DMS53 treated with DMSO at 0.1 percent for 48 hours (cell line): ENCODE measurements at regions not wholly inside any gene's neighbourhood (a gene's known extent, or its start where the extent isn't known, plus 50 kb on each side); places are given as distances from the start of the nearest gene placed in this dataset.

Experiments
- DNase-seq: peaks from one replicate; lab custom pipeline; 2025; ENCODE audit not compliant: unreplicated experiment; lab: John Stamatoyannopoulos, UW

DNA sequence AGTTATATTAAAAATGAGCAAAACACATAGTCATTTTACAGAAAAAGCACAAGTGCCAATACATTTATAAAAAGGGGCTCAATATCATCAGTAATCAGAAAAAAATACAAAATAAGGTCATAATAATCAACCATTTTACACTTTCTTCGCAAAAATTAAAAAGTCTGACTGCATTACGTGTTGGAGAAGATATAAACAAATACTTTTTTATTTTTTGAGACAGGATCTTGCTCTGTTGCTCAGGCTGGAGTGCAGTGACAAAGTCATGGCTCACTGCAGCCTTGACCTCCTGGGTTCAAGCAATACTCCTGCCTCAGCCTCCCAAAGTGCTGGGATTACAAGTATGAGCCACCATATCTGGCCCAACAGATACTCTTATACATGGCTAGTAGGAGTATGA is 181.5 kb upstream of the DIO3 start:
- no peak for DNase-seq

DNA sequence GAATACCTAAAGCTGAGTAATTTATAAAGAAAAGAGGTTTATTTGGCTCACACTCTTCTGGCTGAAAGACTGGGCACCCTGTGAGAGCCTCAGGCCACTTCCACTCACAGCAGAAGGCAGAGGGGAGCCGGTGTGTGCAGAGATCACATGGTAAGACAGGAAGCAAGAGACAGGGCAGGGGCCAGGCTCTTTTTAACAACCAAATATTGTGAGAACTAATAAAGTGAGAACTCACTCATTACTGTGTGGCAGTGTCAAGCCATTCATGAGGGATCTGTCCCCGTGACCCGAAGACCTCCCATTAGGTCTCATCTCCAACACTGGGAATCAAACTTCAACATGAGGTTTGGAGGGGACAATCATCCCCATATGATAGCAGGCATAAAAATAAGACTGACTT is 180.8 kb upstream of the DIO3 start:
- no peak for DNase-seq

DNA sequence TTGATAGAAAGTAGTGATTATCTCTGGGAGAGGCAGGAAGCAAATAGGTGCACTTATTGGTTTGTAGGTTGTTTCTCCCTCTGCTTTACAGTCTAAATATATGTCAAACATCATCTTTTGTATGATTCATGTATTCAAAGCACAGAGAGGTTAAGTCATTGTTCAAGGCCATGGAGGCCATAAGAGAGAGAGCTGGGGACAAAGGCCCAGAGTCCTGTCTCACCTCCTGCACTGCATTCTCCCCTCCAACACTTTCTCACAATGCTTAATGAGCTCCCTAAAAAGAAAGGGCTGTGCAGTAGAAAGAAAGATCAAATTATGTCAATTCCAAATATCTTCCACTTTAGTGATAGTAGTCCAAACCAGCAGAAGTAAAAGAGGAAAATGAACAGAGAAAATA is 180.4 kb upstream of the DIO3 start:
- DNase-seq = no peak

DNA sequence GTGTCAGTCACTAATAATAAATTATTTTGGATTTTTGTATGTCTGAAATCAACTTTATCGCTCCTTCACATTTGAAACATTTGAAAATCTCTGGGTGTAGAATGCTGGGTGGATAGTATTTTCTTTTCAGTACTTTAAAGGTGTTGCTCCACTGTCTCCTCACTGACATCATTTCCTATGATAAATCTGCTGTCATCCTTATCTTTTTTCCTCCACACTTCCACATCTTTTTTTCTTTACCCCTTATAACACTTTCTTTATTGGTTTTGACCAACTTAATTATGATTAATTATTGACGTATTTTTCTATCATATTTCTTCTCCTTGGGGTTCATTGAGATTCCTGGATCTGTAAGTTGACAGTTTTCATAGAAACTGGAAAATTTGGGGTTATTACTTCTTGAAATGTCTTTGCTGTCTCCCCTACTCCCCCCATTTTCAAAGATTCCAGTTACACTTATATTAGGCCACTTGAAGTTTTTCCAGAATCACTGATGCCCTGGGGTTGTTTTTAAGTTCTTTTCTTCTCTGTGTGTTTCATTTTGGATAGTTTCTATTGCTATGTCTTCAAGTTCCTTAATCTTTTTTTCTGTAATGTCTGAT is 177.5 kb upstream of the DIO3 start:
- DNase-seq = no peak

DNA sequence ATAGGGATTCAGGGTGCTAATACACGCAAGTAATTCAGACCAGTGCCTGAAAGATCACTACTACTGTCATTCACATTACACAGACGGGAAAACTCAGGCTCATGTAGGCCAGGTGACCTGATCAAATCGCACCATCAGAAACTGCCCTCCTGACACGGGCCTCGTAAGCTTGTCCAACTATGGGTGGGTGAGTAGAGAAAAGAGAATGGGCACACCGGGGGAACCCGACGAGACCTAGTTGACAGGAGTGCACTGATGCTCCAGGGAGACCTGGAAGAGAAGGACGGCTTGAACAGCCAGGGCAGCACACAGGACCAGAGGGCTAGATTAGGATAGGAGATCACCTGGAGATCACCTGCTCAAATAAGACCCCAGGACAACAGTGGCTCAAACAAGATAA is 166.9 kb upstream of the DIO3 start:
- no peak for DNase-seq

DNA sequence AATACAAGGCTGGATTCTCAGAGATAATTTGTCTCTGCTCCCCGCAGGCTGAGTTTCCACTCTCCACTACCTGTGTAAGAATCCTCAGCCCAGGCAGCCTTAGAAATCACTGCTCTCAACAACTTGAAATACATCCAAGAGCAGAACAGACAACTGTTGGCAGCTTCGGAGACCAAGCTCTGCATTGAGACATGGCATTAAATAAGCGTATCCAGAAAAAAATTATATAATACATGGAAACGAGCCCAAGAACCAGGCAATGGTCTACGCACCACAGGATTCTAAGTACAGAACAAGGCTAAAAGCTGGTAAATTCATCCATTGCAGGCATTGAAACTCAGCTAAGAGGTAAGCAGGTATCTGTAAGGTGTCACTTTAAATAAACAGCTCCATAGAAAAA is 165.5 kb upstream of the DIO3 start:
- no peak for DNase-seq

DNA sequence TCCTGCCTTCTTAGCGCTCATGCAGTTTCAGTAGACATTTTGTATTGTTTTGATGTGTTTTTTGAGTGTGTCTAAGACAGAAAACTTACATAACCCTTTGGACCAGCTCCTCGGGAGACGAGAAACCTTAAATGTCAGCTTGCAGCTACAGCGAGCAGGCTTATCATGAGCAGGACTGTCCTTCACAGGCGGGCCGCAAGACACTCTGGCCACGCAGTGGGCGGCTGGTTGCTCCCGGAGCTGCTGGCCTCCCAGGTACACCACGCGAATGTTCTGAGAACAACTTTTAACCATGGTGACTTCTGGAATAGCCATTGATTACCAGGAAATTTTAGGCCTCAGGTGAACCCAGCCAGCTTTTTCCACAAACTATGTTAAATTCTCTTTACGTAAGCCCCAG is 164.1 kb upstream of the DIO3 start:
- no peak for DNase-seq

DNA sequence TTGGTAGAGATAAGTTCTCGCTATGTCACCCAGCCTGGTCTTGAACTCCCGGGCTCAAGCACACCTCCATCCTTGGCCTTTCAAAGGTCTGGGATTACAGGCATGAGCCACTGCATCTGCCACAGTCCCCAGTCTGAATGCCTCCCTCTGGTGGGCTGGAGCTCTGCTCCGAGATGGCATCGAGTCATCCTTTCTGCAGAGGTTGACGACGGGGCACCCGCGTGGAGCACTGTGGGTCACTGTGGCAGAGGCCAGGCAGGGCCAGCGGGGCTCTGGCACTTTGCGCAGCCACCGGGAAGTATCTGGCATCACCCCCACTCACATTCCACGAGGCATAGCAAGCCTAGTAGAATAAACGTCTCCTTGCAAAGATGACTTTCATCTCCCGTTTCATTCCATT is 163.3 kb upstream of the DIO3 start:
- DNase-seq = no peak

DNA sequence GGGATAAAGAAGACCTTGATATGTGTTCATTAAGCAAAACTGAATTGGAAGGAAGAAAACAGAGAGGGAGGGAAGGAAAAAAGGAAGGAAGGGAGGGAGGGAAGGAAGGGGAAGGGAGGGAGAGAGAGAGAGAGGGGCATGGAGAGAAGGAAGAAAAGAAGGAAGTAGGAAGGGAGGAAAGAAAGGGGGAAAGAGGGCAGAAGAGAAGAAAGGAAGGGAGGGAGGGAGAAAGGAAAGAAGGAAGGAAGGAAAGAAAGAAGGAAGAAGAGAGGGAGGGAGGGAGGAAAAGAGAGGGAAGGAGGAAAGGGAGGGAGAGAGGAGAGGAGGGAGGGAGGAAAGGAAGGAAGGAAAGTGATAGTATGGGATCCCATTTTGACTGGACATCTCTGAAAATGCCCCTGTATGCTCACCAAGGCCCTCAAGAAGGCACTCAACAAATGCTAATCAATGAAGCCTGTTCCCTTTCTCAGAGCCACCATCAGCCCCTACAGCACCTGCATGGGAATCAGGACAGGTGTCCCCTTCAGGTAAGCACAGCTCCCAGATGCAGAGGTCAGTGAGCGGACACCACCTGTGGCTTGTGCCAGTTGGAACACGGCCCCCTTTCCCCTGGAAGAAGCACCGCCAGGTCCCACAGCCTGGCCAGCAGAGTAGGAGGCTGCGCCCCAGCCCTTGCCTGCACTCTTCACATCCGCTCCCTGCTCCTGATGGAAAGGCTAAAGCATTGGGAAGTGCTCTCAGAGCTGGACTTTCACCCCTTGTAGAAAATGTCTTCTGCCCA is 161.4 kb upstream of the DIO3 start:
- no peak for DNase-seq

DNA sequence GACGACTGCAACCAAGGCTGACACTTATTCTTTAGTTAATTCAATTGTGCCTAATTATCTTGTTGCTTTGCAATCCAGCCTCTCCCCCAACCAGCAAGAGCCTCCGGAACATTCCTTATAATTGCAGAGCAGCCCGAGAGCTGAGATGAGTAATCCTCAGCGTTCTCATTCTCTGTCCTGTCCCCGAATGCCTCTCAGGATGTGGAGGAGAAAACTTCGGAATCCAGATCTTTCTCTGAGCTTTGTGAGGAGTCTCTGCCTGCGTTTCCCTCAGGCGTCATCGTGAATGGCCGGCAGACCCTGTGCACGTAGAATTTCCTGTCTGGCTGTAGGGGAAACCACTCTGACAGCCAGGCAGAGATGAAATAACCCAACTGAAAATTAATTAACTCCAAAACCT is 160.5 kb upstream of the DIO3 start:
- DNase-seq = no peak

DNA sequence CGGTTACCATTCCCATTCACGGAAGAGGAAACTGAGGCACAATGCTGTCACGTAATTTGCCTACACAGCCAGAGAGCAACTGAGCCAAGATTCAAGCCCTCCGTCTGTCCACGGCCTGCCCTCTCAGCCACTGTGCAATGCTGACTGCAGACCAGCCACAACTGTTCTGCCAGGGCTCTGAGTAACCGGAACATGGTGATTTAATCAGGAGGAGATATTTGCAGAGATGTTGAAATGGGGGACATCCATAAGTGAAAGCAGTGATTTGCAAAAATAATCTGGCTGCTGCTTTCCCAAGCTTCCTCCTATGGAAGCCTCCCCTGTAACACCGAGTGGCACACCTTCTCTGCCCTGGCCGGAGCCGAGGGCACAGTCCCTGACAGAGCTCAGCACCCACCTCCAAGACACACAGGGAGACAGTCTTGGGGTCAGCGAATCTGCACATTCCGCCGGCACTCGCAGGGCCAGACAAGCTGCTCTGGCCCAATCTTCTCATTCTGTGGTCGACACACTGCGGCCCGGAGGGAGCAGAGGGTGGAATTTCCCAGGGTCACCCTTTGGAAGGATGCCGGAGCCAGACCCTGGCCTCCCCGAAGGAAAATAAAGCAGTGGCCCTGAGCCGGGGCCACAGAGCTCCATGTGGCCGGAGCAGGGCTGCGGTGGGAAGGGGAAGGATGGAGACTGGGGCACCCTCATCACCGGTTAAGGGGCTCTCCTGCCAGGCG is 158.2 kb upstream of the DIO3 start:
- DNase-seq = no peak

DNA sequence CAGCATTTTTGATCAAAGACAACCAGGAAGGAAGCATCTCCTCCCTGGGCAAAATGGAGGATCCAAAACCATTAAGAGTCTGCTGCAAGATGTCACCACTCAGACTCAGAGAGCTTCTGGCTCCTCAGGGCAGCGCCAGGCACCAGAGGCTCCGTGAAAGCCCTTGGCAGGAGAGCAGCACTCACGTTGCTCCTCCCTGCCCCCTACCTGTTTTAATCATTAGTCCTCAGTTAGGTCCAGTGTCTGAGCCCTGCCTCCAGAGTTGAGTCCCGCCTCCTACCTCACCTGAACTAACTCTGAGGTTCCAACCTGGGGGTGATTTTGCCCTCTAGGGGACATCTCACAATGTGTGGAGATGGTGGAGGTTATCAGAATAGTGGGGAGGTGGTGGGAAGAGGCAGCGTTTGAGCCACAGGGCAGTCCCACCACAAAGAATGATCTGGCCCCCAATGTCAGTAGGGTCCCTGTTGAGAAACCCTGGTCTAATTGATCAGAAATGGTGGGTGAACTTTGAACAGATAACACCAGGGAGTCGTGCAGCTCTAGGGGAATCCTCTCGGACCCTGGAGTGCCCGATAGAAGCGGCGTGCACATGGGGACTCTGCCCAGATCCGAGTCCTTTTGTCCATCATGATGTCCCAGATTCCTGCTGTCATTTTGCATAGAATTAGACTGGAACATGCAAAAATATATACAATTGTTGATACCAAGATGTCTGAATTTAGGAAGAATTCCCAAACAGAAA is 156.7 kb upstream of the DIO3 start:
- no peak for DNase-seq

DNA sequence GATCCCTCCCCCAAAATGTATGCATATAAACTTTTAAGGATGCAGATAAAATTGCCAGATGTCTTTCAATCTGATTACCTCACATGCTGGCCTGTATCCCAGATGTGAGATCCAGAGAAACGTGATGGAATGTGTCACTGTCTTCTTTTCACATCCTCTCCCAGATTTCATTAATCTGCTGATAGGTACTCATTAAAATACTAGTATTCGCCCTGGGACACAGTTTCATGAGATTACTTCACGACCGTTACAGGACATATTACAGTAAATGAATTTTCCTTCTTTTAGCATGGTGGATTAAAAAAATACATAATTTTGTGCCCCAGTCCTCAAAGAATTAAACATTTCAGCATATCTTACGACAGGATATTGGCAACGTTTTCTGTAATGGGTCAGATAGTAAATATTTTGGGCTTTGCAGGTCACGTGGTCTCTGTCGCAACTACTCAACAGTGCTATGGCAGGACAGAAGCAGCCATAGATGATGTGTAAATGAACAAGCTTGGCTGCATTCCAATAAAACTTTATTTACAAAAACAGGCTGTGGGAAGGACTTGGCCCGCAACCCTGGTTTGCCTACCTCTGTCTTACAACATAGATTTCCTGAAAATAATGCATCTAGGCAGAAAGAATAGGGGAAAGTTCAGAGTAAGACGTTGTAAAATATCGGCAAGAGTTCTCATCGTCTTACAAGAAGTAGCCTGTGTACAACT is 156.0 kb upstream of the DIO3 start:
- no peak for DNase-seq

DNA sequence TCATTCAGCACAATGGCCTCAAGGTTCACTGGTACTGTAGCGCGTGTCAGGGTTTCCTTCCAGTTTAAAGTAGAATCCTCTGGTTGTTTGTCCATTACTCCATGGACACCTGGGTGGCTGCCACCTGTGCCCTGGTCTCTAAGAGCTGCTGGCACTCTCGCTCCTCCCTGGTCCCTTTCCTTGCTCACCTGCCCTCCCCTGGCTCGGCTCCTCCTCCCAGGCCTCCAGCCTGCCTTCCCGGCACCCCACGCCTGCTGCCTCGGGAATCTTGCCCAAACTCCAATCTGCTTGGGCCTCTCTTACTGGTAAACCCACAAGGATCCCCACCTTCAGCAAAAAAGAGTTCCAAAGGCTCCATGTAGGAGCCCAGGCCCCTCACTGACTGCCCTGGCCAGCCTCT is 154.4 kb upstream of the DIO3 start:
- no peak for DNase-seq

DNA sequence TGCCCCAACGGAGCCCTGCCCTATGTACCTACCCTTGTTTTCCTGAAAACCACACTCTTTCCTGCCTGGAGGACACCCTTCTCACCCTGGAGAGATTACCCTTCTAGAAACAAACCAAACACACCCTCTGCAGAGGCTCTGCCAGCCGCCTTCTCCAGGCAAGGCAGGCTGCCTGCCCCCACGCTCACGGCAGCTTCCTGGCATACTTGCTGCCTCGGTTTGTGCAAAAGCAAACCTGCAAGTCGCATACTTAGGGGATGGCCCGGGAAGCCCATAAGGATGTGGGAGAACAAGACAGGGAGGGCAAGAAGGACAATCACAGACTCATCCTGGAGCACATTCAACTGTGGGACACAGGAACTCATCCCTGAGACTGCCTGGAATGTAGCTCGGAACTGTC is 154.0 kb upstream of the DIO3 start:
- no peak for DNase-seq

DNA sequence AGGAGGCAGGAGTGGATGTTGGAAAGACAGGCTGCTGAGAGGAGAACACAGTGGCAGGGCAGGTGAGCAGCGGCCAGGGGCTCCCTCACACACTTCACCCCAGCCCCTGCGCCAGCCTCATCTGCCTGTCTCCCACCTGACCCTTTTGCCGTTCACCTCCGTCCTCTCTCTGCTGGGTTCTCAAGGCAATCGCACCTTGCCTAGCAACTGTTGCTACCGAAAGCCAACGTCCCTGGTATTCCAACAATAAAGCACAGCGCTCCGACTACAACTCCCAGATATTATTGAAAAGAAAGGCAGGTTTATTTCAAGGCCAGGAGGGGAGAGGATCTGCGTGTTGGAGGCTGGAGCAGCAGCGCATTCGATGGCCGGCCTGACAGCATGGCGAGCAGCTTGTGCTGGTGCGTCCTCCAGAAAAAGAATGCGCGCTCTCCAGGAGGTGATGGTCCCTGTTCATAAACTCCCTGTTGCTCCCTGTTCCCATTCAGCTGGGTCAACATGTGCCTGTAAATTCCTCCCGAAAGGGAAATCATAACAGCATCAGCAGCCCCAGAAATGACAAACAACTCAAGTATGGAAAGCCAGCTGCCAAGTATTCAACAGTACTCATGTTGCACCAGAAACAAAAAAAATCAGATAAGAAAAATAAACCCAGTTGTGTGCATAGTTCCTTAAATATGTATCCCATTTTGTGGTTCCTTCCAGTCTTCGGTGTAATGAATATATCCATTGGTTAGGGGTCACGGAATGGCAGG is 153.0 kb upstream of the DIO3 start:
- DNase-seq = no peak

DNA sequence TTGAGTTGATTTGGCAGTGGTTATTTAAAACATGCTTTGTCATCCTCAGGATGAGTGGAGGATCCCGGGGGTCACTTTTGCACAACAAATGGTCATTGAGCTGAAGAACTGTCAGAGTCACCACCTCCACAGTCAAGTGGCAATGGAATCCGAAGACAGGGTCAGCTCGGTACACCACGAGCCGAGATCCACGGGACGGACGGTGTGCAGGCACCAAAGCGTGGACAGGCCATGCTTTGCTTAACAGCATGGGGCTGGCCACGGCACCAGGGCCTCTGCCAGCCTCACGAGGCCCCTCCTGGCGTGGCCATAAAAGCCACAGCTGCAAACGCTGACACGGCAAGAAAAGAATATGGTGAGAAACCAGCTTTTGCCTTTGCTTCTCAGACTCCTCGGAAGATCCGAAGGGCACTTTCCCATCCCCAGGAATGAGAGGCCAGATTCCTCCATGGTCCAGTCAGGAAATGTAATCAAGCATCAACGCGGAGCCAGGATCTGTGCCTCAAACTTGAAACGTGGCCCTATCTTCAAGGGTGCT is 152.2 kb upstream of the DIO3 start:
- no peak for DNase-seq

DNA sequence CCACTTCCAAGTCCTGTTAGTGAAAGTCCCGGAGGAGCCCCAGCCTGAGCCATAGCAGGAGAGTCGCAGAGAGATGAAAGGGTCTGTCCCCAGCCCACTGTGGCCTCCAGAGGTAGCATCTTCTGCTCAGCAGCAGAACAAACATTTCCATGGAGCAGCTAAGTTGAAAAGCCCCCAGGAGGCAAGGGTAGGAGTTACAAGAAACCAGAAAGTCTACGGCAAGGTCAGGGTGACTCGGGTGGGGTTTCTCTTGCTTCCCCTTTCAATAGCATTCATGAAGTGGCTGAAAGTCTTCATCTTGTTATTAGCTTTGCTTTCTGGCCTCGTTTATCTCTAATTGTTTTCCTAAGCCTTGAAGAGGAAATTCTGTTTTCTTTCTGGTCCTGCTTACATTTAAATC is 151.2 kb upstream of the DIO3 start:
- no peak for DNase-seq

DNA sequence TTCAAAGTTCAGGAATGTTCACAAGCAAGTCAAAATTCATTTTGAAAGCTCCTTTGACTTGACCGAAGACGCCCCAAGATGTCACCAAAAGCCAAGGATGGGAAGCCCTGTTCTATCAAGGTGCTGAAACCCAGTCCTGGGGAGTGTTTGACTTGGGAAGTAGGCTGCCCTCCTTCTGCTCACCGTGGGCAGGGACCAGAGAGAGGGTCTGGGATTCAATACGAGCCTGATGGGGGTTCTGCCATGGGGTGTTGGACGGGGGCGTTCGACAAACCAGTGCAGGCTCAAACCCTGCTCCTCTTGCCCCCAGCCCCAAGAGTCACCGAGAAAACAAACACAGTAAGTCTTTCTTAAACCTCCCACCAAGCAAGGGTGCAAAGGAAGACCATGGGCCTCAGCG is 150.1 kb upstream of the DIO3 start:
- DNase-seq = no peak

DNA sequence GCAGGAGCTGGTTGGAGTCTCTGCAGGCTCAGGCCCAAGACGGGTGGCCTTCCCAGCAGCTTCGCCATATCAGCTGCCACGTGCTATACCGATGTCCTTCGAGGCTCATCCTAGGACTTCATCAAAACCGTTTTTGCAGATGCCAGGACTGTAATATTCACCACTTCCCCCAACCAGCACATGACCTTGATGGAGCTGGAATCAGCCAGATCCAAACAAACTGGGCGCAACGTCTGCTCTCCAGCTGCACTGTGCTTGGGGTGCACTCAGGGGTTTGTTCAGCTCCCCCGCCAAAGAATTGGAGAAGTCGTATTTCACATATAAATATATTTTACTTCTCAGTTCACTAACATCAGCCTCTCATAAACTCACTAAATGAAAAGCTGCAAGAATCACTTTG is 149.5 kb upstream of the DIO3 start:
- no peak for DNase-seq
